ENCODE measurements at regions not wholly inside any gene's neighbourhood (a gene's known extent, or its start where the extent isn't known, plus 50 kb on each side); places are given as distances from the start of the nearest gene placed in this dataset.

GRCh38 chr15:98442901-98443300 lies 205.4 kb upstream of the IGF1R start:
- Mint-ChIP-seq H3K4me1 (ENCODE audit: low read depth, unreplicated experiment) (peaks cover 20% of the 10 kb centered on the region), H3K27me3 (ENCODE audit: unreplicated experiment) (peaks cover 40% of the 10 kb centered on the region), H3K4me3 (ENCODE audit: low read depth, unreplicated experiment) (no peak overlapping the region), H3K36me3 (ENCODE audit: insufficient read depth, unreplicated experiment) (no peaks in the 10 kb centered on the region), H3K9me3 (ENCODE audit: low read depth, unreplicated experiment) (no peaks in the 10 kb centered on the region), H3K27ac (ENCODE audit: unreplicated experiment) (no peak overlapping the region)
- TF ChIP-seq CTCF (IDR thresholded peaks at IDR 0.05; ENCODE audit: unreplicated experiment) = no peak
- BruUV-seq (replicated peaks) = no TSS peak
- no peak for DNase-seq
- intact Hi-C loops (cut with micrococcal nuclease; ENCODE audit: unreplicated experiment) = loop anchor here (1.0 to 10.0 kb wide), 8 partner anchors 76 to 770 kb away; no protein-coding TSS in a partner anchor
- CTCF ChIA-PET = interaction anchor here (1.0 to 1.1 kb wide), 2 partner anchors 14 to 634 kb away, joined by 3 read pairs; no protein-coding TSS in a partner anchor

GRCh38 chr15:98443526-98443925 lies 204.8 kb upstream of the IGF1R start:
- peaks cover 20% of the 10 kb centered on the region for H3K4me1 Mint-ChIP-seq (ENCODE audit: low read depth, unreplicated experiment)
- no peak overlapping the region for H3K4me3 Mint-ChIP-seq (ENCODE audit: low read depth, unreplicated experiment)
- TF ChIP-seq CTCF (IDR thresholded peaks at IDR 0.05; ENCODE audit: unreplicated experiment) = no peak
- no TSS peak for BruUV-seq (replicated peaks)
- no peak for DNase-seq
- H3K36me3 Mint-ChIP-seq (ENCODE audit: insufficient read depth, unreplicated experiment) = no peaks in the 10 kb centered on the region
- H3K9me3 Mint-ChIP-seq (ENCODE audit: low read depth, unreplicated experiment) = no peaks in the 10 kb centered on the region
- H3K27ac Mint-ChIP-seq (ENCODE audit: unreplicated experiment) = no peak overlapping the region
- CTCF ChIA-PET = interaction anchor here (1.0 to 1.1 kb wide), 2 partner anchors 15 to 633 kb away, joined by 3 read pairs; no protein-coding TSS in a partner anchor
- peaks cover 46% of the 10 kb centered on the region for H3K27me3 Mint-ChIP-seq (ENCODE audit: unreplicated experiment)
- intact Hi-C loops (cut with micrococcal nuclease; ENCODE audit: unreplicated experiment) = loop anchor here (2.0 to 10.0 kb wide), 4 partner anchors 361 to 614 kb away; no protein-coding TSS in a partner anchor

- DNase-seq = no peak
- no TSS peak for BruUV-seq (replicated peaks)
- peaks cover 20% of the 10 kb centered on the region for H3K4me1 Mint-ChIP-seq (ENCODE audit: low read depth, unreplicated experiment)
- no peaks in the 10 kb centered on the region for H3K36me3 Mint-ChIP-seq (ENCODE audit: insufficient read depth, unreplicated experiment)
- no peak for TF ChIP-seq CTCF (IDR thresholded peaks at IDR 0.05; ENCODE audit: unreplicated experiment)
- CTCF ChIA-PET = interaction anchor here (1.1 kb wide), 1 partner anchor 632 kb away, joined by 3 read pairs; no protein-coding TSS in a partner anchor
- no peaks in the 10 kb centered on the region for H3K9me3 Mint-ChIP-seq (ENCODE audit: low read depth, unreplicated experiment)
- peaks cover 52% of the 10 kb centered on the region for H3K27me3 Mint-ChIP-seq (ENCODE audit: unreplicated experiment)
- intact Hi-C loops (cut with micrococcal nuclease; ENCODE audit: unreplicated experiment) = loop anchor here (5.0 to 10.0 kb wide), 3 partner anchors 361 to 613 kb away; no protein-coding TSS in a partner anchor
- no peak overlapping the region for H3K27ac Mint-ChIP-seq (ENCODE audit: unreplicated experiment)
- no peak overlapping the region for H3K4me3 Mint-ChIP-seq (ENCODE audit: low read depth, unreplicated experiment)
Measured at GRCh38 chr15:98444138-98444537, 204.2 kb upstream of the IGF1R start.

DNA sequence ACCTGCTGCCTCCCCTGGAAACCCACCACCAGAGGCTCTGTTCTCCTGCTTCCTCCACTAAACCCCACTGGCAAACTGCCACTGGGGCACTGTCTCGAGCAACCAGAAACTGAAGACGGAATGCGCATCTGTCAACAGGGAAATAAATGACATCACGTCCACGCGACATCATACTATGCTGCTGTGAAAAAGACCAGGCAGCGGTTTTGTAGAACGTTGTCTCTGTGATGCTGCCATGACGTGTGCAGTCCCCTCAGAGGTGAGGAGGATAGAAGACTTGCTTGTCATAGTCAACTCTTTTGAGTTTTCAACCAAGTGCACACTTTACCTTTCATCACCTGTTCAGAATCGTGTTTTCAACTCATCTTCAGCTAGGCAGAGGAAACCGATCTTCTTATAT lies 203.0 kb upstream of the IGF1R start:
- Mint-ChIP-seq H3K9me3 (ENCODE audit: low read depth, unreplicated experiment) (no peaks in the 10 kb centered on the region), H3K4me1 (ENCODE audit: low read depth, unreplicated experiment) (peaks cover 20% of the 10 kb centered on the region), H3K27ac (ENCODE audit: unreplicated experiment) (no peak overlapping the region), H3K27me3 (ENCODE audit: unreplicated experiment) (peaks cover 64% of the 10 kb centered on the region), H3K36me3 (ENCODE audit: insufficient read depth, unreplicated experiment) (no peaks in the 10 kb centered on the region), H3K4me3 (ENCODE audit: low read depth, unreplicated experiment) (no peak overlapping the region)
- BruUV-seq (replicated peaks) = no TSS peak
- CTCF ChIA-PET = no interaction called here
- intact Hi-C loops (cut with micrococcal nuclease; ENCODE audit: unreplicated experiment) = loop anchor here (10.0 kb wide), 1 partner anchor 359 kb away; no protein-coding TSS in a partner anchor
- DNase-seq = no peak
- TF ChIP-seq CTCF (IDR thresholded peaks at IDR 0.05; ENCODE audit: unreplicated experiment) = no peak
